Heart right ventricle (tissue), 16 donors: ENCODE measurements at regions not wholly inside any gene's neighbourhood (a gene's known extent, or its start where the extent isn't known, plus 50 kb on each side); places are given as distances from the start of the nearest gene placed in this dataset.
"Not testable (repeated sequence)": the region's sequence is repeated elsewhere in the genome, so short reads cannot be mapped to it uniquely, and the experiment has no call there.

ENCODE experiments used
- ATAC-seq, 8 donors: fragments of 200-7000 bp; cut with Tn5 transposase; one replicate each; pipeline ENCODE4 v1.9.1; 2020; ENCODE audit warnings: mild to moderate bottlenecking in 8 of 8, moderate library complexity in 8 of 8, moderate number of reproducible peaks in 1 of 8
- DNase-seq, 2 donors: peaks; one replicate each; pipeline ENCODE4 v3.0.0-alpha.2; 2020
- H3K27ac ChIP-seq, 10 donors: fragments of 200-600 bp; sonication (generic) in 2 of 10; one replicate each; pipeline versions ENCODE4 v1.5.0 to v1.8.0; 2020 to 2022; ENCODE audit warnings: mild to moderate bottlenecking in 3 of 10
- H3K27me3 ChIP-seq, 7 donors: fragments of 200-600 bp; one replicate each; pipeline ENCODE4 v1.8.0; 2021 to 2022; ENCODE audit warnings: mild to moderate bottlenecking in 2 of 7
- H3K36me3 ChIP-seq, 9 donors: fragments of 200-600 bp; sonication (generic) in 1 of 9; one replicate each; pipeline versions ENCODE4 v1.5.0 to v1.8.0; 2020 to 2022; ENCODE audit warnings: mild to moderate bottlenecking in 2 of 9
- H3K4me1 ChIP-seq, 9 donors: fragments of 200-600 bp; sonication (generic) in 1 of 9; one replicate each; pipeline versions ENCODE4 v1.5.0 to v1.8.0; 2020 to 2022; ENCODE audit warnings: mild to moderate bottlenecking in 4 of 9
- H3K4me3 ChIP-seq, 10 donors: fragments of 200-600 bp; sonication (generic) in 2 of 10; one replicate each; pipeline versions ENCODE4 v1.5.0 to v1.8.0; 2020 to 2022; ENCODE audit warnings: mild to moderate bottlenecking in 7 of 10, moderate library complexity in 2 of 10
- H3K9me3 ChIP-seq, 11 donors: fragments of 200-600 bp in 10 of 11; sonication (generic) in 2 of 11; one replicate each; pipeline versions ENCODE4 v1.5.0 to v1.8.0; 2013 to 2022; ENCODE audit warnings: mild to moderate bottlenecking in 2 of 11, control low read depth in 1 of 11, moderate library complexity in 1 of 11
- WGBS, 2 donors: extraction: QIAGEN DNeasy Blood & Tissue Kit; methylation state at CpG; one replicate each; pipeline ENCODE4 v1.1.7; 2013; ENCODE audit warnings: inconsistent platforms in 1 of 2; 5-methylcytosine and 5-hydroxymethylcytosine counted together
- intact Hi-C, 10 donors: fragments of 100-400 bp; cut with DNase I; formaldehyde crosslinking; loops; one replicate each; pipeline versions ENCODE4 v1.11.1 to v1.14.2; 2022
- TF ChIP-seq, protein P1 (sequence below), 9 donors: fragments of 200-600 bp; sonication (generic) in 2 of 9; IDR thresholded peaks; one replicate each; pipeline versions ENCODE4 v1.5.0 to v1.8.0; 2021 to 2022; ENCODE audit warnings: antibody characterized with exemption in 9 of 9, mild to moderate bottlenecking in 5 of 9, moderate library complexity in 1 of 9
- donor health status: Arrhythmogenic right ventricular cardiomyopathy.
- donor health status: ischemic (EF 13 %, LVEDD 7.1; RV severe dilation, severe dysfunction).
- donor health status: healthy with polysubstance abuse.
- donor health status: DM: no; HTN: yes; CAD: no.
- donor health status: DM: no; HTN: no; CAD: no.
- donor health status: ischemic (EF 25% LVEDD 6.9; RV normal size, moderate dysfunction).
- donor health status: ischemic (EF 25% LVEDD 5.7; RV mildly dilated, moderate dysfunction).
- donor health status: healthy.
- donor health status: DM: yes; HTN: yes; CAD: no.
- donor health status: Ischemic cardiomyopathy.
- donor health status: ischemic (EF 35%, LVEDD 5.7; RV mildly dilated, moderate dysfunction).
- donor health status: nonischemic (EF 11% LVEDD 7.7; RV severe dilation, severe dysfunction).
- donor health status: DM: yes; HTN: yes; CAD: no.
- donor health status: PGD.
- donor health status: ischemic (EF 29% LVEDD 5.4; RV normal size, mild dysfunction).
- donor health status: nonischemic (EF 23%, LVEDD 6.1; RV moderate dilation, normal function).

- ATAC-seq: no peak
- H3K36me3 ChIP-seq: no peaks in the 10 kb centered on the region
- H3K4me3 ChIP-seq: no peak overlapping the region
- DNase-seq: no peak
- 89 to 94% methylated on average over 2 of the region's 2 CpGs for WGBS, 2 donors
- H3K9me3 ChIP-seq: no peaks in the 10 kb centered on the region
- no peaks in the 10 kb centered on the region for H3K4me1 ChIP-seq
- intact Hi-C loops: no loop called here
- no peaks in the 10 kb centered on the region for H3K27me3 ChIP-seq
- TF ChIP-seq, protein P1, sequence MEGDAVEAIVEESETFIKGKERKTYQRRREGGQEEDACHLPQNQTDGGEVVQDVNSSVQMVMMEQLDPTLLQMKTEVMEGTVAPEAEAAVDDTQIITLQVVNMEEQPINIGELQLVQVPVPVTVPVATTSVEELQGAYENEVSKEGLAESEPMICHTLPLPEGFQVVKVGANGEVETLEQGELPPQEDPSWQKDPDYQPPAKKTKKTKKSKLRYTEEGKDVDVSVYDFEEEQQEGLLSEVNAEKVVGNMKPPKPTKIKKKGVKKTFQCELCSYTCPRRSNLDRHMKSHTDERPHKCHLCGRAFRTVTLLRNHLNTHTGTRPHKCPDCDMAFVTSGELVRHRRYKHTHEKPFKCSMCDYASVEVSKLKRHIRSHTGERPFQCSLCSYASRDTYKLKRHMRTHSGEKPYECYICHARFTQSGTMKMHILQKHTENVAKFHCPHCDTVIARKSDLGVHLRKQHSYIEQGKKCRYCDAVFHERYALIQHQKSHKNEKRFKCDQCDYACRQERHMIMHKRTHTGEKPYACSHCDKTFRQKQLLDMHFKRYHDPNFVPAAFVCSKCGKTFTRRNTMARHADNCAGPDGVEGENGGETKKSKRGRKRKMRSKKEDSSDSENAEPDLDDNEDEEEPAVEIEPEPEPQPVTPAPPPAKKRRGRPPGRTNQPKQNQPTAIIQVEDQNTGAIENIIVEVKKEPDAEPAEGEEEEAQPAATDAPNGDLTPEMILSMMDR (IDR thresholded peaks at IDR 0.05): no peak
- no peak overlapping the region for H3K27ac ChIP-seq
Measured at GRCh38 chr1:172835834-172836233, 176.9 kb downstream of the FASLG start.

- 80 to 92% methylated on average over 6 of the region's 6 CpGs for WGBS, 2 donors
- peaks cover 0 to 2% (median 0%) of the 10 kb centered on the region in 9 donors for H3K4me1 ChIP-seq
- no peak overlapping the region for H3K27ac ChIP-seq
- no peak overlapping the region for H3K4me3 ChIP-seq
- TF ChIP-seq, protein P1 (IDR thresholded peaks at IDR 0.05): no peak
- ATAC-seq (peak in 1 of 8 donors; percentile 24), DNase-seq (no peak)
- H3K36me3 ChIP-seq: no peaks in the 10 kb centered on the region
- H3K27me3 ChIP-seq: no peaks in the 10 kb centered on the region
- no peaks in the 10 kb centered on the region for H3K9me3 ChIP-seq
- intact Hi-C loops: no loop called here
Measured at GRCh38 chr1:172837816-172838679, 179.1 kb downstream of the FASLG start.

DNA sequence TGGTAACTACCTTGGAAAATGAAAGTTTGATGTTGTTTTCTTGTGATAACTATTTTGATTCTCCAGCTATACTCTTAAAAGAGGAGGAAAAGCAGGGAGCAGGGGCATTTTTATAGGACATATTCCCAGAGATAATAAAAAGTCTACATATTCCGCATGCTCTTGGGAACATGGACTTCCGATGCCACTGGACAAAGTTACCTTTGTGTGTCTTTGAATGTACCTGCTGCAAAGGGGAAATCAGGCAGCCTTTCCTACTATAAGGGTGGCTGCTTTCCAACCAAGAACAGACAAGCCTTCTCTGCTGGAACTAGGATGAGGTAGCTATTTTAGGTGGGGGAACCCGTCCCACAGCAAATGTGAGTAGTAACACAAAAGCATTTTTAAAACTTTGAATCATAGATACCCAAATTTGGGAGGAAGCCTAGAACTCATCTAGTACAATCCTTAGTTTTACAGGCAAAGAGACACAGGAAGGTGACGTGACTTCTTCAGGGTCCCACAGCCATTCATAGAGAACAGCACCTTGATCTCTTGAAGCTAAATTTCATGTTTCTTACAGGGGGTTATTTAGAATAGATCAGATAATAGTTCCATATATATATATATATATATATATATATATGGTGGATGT is 179.9 kb downstream of the FASLG start:
- no peaks in the 10 kb centered on the region for H3K27me3 ChIP-seq
- 93 to 94% methylated on average over 4 of the region's 4 CpGs for WGBS, 2 donors
- H3K4me3 ChIP-seq: no peak overlapping the region
- H3K4me1 ChIP-seq: peaks cover 0 to 6% (median 0%) of the 10 kb centered on the region in 9 donors
- TF ChIP-seq, protein P1 (IDR thresholded peaks at IDR 0.05): no peak
- H3K9me3 ChIP-seq: no peaks in the 10 kb centered on the region
- intact Hi-C loops: no loop called here
- H3K27ac ChIP-seq: no peak overlapping the region
- no peak for DNase-seq
- no peak for ATAC-seq
- no peaks in the 10 kb centered on the region for H3K36me3 ChIP-seq

DNA sequence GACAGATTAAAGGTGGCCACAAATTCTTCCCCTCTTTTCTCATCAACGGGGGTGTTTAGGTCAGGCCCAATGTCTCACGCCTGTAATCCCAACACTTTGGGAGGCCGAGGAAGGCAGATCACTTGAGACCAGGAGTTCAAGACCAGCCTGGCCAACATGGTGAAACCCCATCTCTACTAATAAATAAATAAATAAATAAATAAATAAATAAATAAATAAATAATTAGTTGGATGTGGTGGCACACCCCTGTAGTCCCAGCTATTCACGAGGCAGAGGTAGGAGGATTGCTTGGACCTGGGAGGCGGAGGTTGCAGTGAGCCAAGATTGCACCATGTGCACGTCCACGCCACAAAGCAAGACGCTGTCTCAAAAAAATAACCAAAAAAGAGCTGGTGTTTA is 180.7 kb downstream of the FASLG start:
- ATAC-seq: not testable (repeated sequence)

DNA sequence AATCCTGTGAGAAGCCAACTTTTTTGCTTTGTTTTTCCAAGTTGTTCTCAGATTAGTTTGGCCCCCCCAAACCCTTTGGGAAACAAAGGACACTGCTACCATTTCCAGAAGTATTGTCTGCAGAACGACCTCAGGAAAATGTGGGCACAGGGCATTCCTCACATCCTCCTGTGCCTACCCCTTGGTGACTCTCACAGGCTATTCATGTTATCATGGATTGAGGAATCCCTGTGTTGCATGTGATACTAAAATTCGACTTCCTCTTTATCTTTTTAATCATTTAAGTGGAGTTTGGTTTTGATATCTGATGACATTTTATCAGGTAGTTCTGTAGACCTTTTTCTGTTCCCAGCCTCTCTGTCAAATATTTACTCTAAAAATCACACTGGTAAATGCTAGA is 184.5 kb downstream of the FASLG start:
- Histone ChIP-seq H3K9me3 (no peaks in the 10 kb centered on the region), H3K36me3 (no peaks in the 10 kb centered on the region), H3K4me1 (peaks cover 0 to 13% (median 6%) of the 10 kb centered on the region in 9 donors), H3K4me3 (no peak overlapping the region), H3K27me3 (no peaks in the 10 kb centered on the region), H3K27ac (no peak overlapping the region)
- WGBS, 2 donors: 20 to 22% methylated on average over 2 of the region's 2 CpGs
- ATAC-seq (no peak), DNase-seq (no peak)
- intact Hi-C loops: no loop called here
- TF ChIP-seq, protein P1 (IDR thresholded peaks at IDR 0.05): no peak

More for the DNA sequence above, 180.7 kb downstream of the FASLG start:
- H3K4me1 ChIP-seq, DNase-seq, H3K27ac ChIP-seq, H3K27me3 ChIP-seq, H3K9me3 ChIP-seq, intact Hi-C loops, H3K36me3 ChIP-seq, H3K4me3 ChIP-seq: not testable (repeated sequence)
- 96 to 97% methylated on average over 8 of the region's 8 CpGs for WGBS, 2 donors
